Cardiac muscle cell (in vitro differentiated cells and primary cell): ENCODE measurements at regions not wholly inside any gene's neighbourhood (a gene's known extent, or its start where the extent isn't known, plus 50 kb on each side); places are given as distances from the start of the nearest gene placed in this dataset.

Experiments used
- DNase-seq, 2 donors: peaks; one replicate each; pipeline versions ENCODE4 v3.0.0 to v3.0.0-alpha.2; 2010 to 2017; ENCODE audit warnings: low read depth in 1 of 2, low spot score in 1 of 2
- H3K27ac ChIP-seq: fragments of 200-600 bp; sonication (generic); 2 replicates; pipeline ENCODE4 v1.5.1; 2016
- H3K27me3 ChIP-seq: fragments of 200-600 bp; sonication (generic); 2 replicates; pipeline ENCODE4 v1.6.0; 2016; ENCODE audit warnings: control low read depth
- H3K36me3 ChIP-seq: fragments of 200-600 bp; sonication (generic); 2 replicates; pipeline ENCODE4 v1.5.1; 2016; ENCODE audit warnings: control low read depth
- H3K4me1 ChIP-seq: fragments of 200-600 bp; sonication (generic); 2 replicates; pipeline ENCODE4 v1.8.1; 2017; ENCODE audit warnings: low read depth, mild to moderate bottlenecking, mixed run types
- H3K4me3 ChIP-seq: fragments of 200-600 bp; sonication (generic); 2 replicates; pipeline ENCODE4 v1.5.1; 2016; ENCODE audit warnings: mild to moderate bottlenecking
- H3K9me3 ChIP-seq: fragments of 200-600 bp; sonication (generic); 2 replicates; pipeline ENCODE4 v1.5.1; 2017; ENCODE audit warnings: low read depth, mild to moderate bottlenecking, control low read depth
- TF ChIP-seq, protein P1 (sequence below): IDR thresholded peaks from 2 replicates; pipeline ENCODE4 v1.5.1; 2012; ENCODE audit warnings: low read depth, mild to moderate bottlenecking, low read length

DNA sequence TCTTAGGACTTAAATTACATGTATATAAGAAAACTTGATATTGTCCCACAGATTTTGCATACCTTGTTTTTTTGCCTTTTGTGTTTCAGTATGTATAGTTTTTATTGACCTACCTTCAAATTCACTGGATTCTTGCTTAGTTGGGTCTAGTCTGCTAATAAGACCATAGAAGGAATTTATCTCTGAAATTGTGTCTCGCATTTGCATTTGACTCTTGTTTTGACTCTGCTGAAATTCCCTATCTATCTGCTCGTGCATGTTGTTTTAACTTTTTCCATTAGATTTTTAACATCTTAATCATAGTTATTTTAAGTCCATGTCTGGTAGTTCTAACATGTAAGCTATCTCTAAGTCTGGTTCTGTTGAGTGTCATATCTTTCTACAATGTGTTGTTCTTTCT lies 163.9 kb downstream of the SCP2D1 start:
- H3K27me3 ChIP-seq, result no peaks in the 10 kb centered on the region
- no peak for DNase-seq
- H3K4me1 ChIP-seq, result no peaks in the 10 kb centered on the region
- H3K4me3 ChIP-seq, result no peak overlapping the region
- no peaks in the 10 kb centered on the region for H3K36me3 ChIP-seq
- TF ChIP-seq, protein P1, sequence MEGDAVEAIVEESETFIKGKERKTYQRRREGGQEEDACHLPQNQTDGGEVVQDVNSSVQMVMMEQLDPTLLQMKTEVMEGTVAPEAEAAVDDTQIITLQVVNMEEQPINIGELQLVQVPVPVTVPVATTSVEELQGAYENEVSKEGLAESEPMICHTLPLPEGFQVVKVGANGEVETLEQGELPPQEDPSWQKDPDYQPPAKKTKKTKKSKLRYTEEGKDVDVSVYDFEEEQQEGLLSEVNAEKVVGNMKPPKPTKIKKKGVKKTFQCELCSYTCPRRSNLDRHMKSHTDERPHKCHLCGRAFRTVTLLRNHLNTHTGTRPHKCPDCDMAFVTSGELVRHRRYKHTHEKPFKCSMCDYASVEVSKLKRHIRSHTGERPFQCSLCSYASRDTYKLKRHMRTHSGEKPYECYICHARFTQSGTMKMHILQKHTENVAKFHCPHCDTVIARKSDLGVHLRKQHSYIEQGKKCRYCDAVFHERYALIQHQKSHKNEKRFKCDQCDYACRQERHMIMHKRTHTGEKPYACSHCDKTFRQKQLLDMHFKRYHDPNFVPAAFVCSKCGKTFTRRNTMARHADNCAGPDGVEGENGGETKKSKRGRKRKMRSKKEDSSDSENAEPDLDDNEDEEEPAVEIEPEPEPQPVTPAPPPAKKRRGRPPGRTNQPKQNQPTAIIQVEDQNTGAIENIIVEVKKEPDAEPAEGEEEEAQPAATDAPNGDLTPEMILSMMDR, result no peak
- H3K27ac ChIP-seq, result no peak overlapping the region
- no peaks in the 10 kb centered on the region for H3K9me3 ChIP-seq

DNA sequence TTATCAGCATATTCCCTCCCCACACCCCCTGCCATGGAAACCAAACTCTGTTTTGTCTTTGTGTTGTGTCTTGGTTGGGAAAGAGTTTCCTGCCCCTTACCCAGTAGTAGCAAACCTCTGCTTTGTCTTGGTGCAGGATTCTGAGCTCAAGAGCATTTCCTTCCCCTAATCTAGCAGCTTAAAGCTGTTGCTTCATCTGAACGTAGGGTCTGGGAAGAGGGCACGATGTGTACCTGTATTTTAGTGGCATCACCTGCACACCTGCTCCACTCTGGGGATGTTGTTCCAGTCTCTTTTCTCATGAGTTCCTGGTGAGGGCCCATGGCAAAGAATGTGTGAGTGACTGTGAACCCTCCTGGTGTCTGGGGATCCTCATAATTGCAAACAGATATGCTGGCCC lies 164.7 kb downstream of the SCP2D1 start:
- TF ChIP-seq, protein P1, result no peak
- no peaks in the 10 kb centered on the region for H3K36me3 ChIP-seq
- H3K4me3 ChIP-seq, result no peak overlapping the region
- no peaks in the 10 kb centered on the region for H3K4me1 ChIP-seq
- H3K9me3 ChIP-seq, result no peaks in the 10 kb centered on the region
- H3K27ac ChIP-seq, result no peak overlapping the region
- no peaks in the 10 kb centered on the region for H3K27me3 ChIP-seq
- DNase-seq, result no peak

DNA sequence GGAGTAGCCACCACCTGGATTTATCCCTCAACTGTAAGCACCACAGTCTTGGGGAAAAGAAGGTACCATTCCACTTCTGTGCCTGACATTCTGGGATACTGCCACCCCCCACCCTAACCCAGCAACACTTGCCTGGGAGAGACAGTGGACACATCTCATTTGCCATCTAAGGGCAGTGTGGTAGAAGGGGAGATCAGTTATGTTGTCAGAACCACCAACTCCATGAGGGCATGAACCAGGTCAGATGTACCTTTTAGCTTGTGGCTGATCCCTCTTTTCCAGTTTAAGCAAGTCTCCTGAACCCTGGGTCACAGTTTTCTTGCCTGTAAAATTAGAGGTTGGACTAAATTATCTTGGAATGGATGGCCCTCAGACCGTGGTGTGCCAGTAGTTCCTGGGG lies 165.5 kb downstream of the SCP2D1 start:
- H3K27me3 ChIP-seq, result no peaks in the 10 kb centered on the region
- no peaks in the 10 kb centered on the region for H3K9me3 ChIP-seq
- no peaks in the 10 kb centered on the region for H3K36me3 ChIP-seq
- H3K27ac ChIP-seq, result no peak overlapping the region
- H3K4me3 ChIP-seq, result no peak overlapping the region
- TF ChIP-seq, protein P1, result no peak
- no peak for DNase-seq
- H3K4me1 ChIP-seq, result no peaks in the 10 kb centered on the region

DNA sequence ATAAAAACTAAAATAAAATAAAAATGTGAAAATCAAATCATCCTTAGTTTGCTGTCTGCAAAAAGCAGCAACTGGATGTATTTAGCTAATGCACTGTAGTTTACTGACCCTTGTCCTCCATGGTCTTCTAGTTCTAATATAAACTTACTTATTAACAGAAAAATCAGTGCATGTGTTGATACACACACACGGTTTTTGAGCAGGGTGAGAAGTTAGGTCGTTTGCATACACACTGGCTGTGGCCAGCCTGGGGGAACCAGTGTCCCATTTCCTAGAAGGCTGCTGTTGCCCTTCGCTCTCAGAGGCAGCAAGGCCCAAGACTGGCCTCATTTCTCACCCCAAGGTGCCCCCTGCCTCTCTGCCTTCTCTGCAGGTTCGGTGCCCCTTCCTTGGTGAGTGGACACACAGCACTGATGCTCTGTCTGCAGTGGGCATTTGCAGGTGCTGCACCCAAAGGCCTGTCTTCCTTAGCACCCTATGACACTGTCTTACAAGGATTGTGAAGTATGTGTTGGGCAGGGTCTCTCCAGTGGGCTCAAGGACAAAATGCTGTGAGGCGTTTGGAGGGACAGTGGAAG lies 168.5 kb downstream of the SCP2D1 start:
- TF ChIP-seq, protein P1, result no peak
- no peaks in the 10 kb centered on the region for H3K27me3 ChIP-seq
- DNase-seq, result no peak
- H3K4me3 ChIP-seq, result no peak overlapping the region
- no peaks in the 10 kb centered on the region for H3K9me3 ChIP-seq
- H3K4me1 ChIP-seq, result no peaks in the 10 kb centered on the region
- H3K36me3 ChIP-seq, result no peaks in the 10 kb centered on the region
- H3K27ac ChIP-seq, result no peak overlapping the region

DNA sequence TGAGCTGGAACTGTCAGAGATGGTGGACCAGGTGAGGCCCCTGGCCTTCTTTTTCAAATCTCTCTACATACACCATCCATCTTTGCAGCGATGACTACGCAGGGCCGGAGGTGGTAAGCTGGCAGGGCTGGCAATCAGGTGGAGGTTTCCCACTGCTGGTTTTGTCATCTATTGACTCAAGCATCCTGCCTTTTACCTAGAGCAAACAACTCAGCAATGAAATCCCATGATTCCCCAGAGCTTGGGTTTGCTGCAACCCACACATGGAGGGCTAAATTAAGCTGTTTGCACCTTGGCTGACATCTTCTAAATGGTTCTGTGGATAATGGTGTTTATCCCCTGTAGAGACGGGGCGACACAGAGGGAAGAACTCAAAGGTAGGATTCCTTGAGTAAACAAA lies 170.2 kb downstream of the SCP2D1 start:
- no peaks in the 10 kb centered on the region for H3K9me3 ChIP-seq
- H3K36me3 ChIP-seq, result no peaks in the 10 kb centered on the region
- no peak for DNase-seq
- no peaks in the 10 kb centered on the region for H3K4me1 ChIP-seq
- TF ChIP-seq, protein P1, result no peak
- no peak overlapping the region for H3K4me3 ChIP-seq
- H3K27ac ChIP-seq, result no peak overlapping the region
- H3K27me3 ChIP-seq, result no peaks in the 10 kb centered on the region
